Spleen (tissue), 7 donors: ENCODE measurements at regions not wholly inside any gene's neighbourhood (a gene's known extent, or its start where the extent isn't known, plus 50 kb on each side); places are given as distances from the start of the nearest gene placed in this dataset.

Experiments used
- CTCF ChIP-seq, 11 experiments: fragments of 200-600 bp in 7 of 11; fragments of 450-650 bp in 4 of 11; sonication (generic) in 4 of 11; IDR thresholded peaks in 8 of 11; conservative IDR thresholded peaks in 3 of 11; 1 replicate in 7 of 11; 2 replicates in 4 of 11; pipeline versions ENCODE4 v1.4.0 to v1.8.0; 2016 to 2021; ENCODE audit warnings: antibody characterized with exemption in 11 of 11, inconsistent platforms in 4 of 11, mild to moderate bottlenecking in 1 of 11
- POLR2A ChIP-seq, 3 donors: fragments of 450-650 bp; IDR thresholded peaks; one replicate each; pipeline ENCODE4 v1.5.1; 2017; ENCODE audit warnings: antibody characterized with exemption in 3 of 3, mild to moderate bottlenecking in 1 of 3
- POLR2AphosphoS5 ChIP-seq, 3 donors: sonication (generic); formaldehyde crosslinking; IDR thresholded peaks; one replicate each; pipeline ENCODE4 v1.5.1; 2017; ENCODE audit warnings: antibody characterized with exemption in 3 of 3
- donor health status: DM: no; HTN: no; CAD: no; lungs with moderate emphysema.
- donor health status: DM: no; HTN: no; CAD: no.
- donor health status: DM: no; HTN: no; CAD: no.

- TF ChIP-seq POLR2A (IDR thresholded peaks at IDR 0.05) = no peak
- TF ChIP-seq CTCF (IDR thresholded peaks at IDR 0.05 in 8 of 11, conservative IDR thresholded peaks at IDR 0.05 in 3 of 11) = no peak
- TF ChIP-seq POLR2AphosphoS5 (IDR thresholded peaks at IDR 0.05) = no peak
These were observed 85.6 kb upstream of the HIVEP3 start for GRCh38 chr1:42004322-42004721.
